ENCODE measurements at regions not wholly inside any gene's neighbourhood (a gene's known extent, or its start where the extent isn't known, plus 50 kb on each side); places are given as distances from the start of the nearest gene placed in this dataset.

GRCh38 chr11:64447831-64448598, 89.1 kb downstream of the RPS6KA4 start:
- Histone ChIP-seq H3K27me3 (ENCODE audit: control insufficient read depth, insufficient read depth, low read length) (peaks cover 12% of the 10 kb centered on the region; the same call in 1 of the 2 replicates), H3K4me1 (ENCODE audit: control insufficient read depth, insufficient read depth, low read length) (peaks cover 6% of the 10 kb centered on the region), H3K27ac (ENCODE audit: low read depth, low read length) (no peak overlapping the region), H3K36me3 (ENCODE audit: control insufficient read depth, insufficient read depth, low read length) (no peaks in the 10 kb centered on the region), H3K9ac (ENCODE audit: low read depth, low read length) (no peak overlapping the region), H3K4me3 (ENCODE audit: low read depth, low read length) (no peak overlapping the region), H3K9me3 (ENCODE audit: control insufficient read depth, insufficient read depth, low read length) (no peaks in the 10 kb centered on the region)

GRCh38 chr11:64448599-64449380, 89.8 kb downstream of the RPS6KA4 start:
- peaks cover 12% of the 10 kb centered on the region; the same call in 1 of the 2 replicates for H3K27me3 ChIP-seq (ENCODE audit: control insufficient read depth, insufficient read depth, low read length)
- H3K9me3 ChIP-seq (ENCODE audit: control insufficient read depth, insufficient read depth, low read length) = no peaks in the 10 kb centered on the region
- H3K4me3 ChIP-seq (ENCODE audit: low read depth, low read length) = peak overlapping the region; percentile 53
- no peaks in the 10 kb centered on the region for H3K36me3 ChIP-seq (ENCODE audit: control insufficient read depth, insufficient read depth, low read length)
- no peak overlapping the region for H3K27ac ChIP-seq (ENCODE audit: low read depth, low read length)
- peaks cover 6% of the 10 kb centered on the region for H3K4me1 ChIP-seq (ENCODE audit: control insufficient read depth, insufficient read depth, low read length)
- no peak overlapping the region for H3K9ac ChIP-seq (ENCODE audit: low read depth, low read length)

GRCh38 chr11:64449381-64450167, 90.6 kb downstream of the RPS6KA4 start:
- Histone ChIP-seq H3K9me3 (ENCODE audit: control insufficient read depth, insufficient read depth, low read length) (no peaks in the 10 kb centered on the region), H3K4me1 (ENCODE audit: control insufficient read depth, insufficient read depth, low read length) (peaks cover 6% of the 10 kb centered on the region), H3K27ac (ENCODE audit: low read depth, low read length) (no peak overlapping the region), H3K36me3 (ENCODE audit: control insufficient read depth, insufficient read depth, low read length) (no peaks in the 10 kb centered on the region), H3K27me3 (ENCODE audit: control insufficient read depth, insufficient read depth, low read length) (peaks cover 12% of the 10 kb centered on the region; the same call in 1 of the 2 replicates), H3K4me3 (ENCODE audit: low read depth, low read length) (peak overlapping the region; percentile 53), H3K9ac (ENCODE audit: low read depth, low read length) (no peak overlapping the region)

DNA sequence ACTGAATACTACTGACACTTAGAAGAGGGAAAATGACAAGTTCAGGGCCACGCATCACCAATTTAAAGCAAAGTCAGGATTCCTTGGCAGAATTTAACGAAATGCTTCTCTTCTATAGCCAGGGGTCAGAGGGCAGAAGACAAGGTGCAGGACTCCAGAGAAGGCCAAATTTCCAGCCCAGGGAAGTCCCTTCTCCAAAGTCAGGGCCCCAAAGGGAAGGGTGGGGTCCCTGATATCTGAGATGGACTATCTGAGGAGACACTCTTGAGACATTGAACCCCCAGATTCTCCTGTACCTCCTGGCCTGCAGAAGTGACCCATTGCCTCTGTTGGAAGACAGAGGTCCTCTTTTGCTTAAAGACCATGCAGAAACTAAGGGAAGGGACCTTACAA, 91.2 kb downstream of the RPS6KA4 start:
- Histone ChIP-seq H3K27ac (ENCODE audit: low read depth, low read length) (no peak overlapping the region), H3K27me3 (ENCODE audit: control insufficient read depth, insufficient read depth, low read length) (peaks cover 12% of the 10 kb centered on the region; the same call in 1 of the 2 replicates), H3K4me3 (ENCODE audit: low read depth, low read length) (no peak overlapping the region), H3K9me3 (ENCODE audit: control insufficient read depth, insufficient read depth, low read length) (no peaks in the 10 kb centered on the region), H3K9ac (ENCODE audit: low read depth, low read length) (no peak overlapping the region), H3K4me1 (ENCODE audit: control insufficient read depth, insufficient read depth, low read length) (peaks cover 6% of the 10 kb centered on the region), H3K36me3 (ENCODE audit: control insufficient read depth, insufficient read depth, low read length) (no peaks in the 10 kb centered on the region)

- Histone ChIP-seq H3K4me3 (ENCODE audit: low read depth, low read length) (no peak overlapping the region), H3K27ac (ENCODE audit: low read depth, low read length) (no peak overlapping the region), H3K4me1 (ENCODE audit: control insufficient read depth, insufficient read depth, low read length) (peaks cover 6% of the 10 kb centered on the region), H3K36me3 (ENCODE audit: control insufficient read depth, insufficient read depth, low read length) (no peaks in the 10 kb centered on the region), H3K9ac (ENCODE audit: low read depth, low read length) (no peak overlapping the region), H3K27me3 (ENCODE audit: control insufficient read depth, insufficient read depth, low read length) (peaks cover 12% of the 10 kb centered on the region; the same call in 1 of the 2 replicates), H3K9me3 (ENCODE audit: control insufficient read depth, insufficient read depth, low read length) (no peaks in the 10 kb centered on the region)
Measured at GRCh38 chr11:64451856-64452255, 92.9 kb downstream of the RPS6KA4 start.

DNA sequence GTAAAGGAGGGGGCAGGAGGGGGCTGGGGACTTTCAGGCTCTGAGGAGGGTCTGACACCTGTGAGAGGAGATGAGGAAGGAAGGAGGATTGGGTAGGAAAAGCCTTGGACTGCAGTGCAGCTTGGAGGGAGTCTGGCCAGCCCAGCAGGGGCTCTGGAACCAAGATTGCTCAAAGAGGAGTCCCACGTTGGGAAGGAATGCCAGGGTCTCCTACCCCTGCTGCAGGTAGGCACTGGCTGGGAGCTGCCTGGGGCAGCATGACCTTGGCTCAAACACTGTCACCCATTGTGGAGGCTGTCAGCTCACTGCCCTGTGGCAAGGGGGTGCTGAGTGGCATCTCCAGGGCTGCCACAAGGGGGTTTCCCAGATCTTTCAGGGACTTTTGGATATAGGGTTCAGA, 94.5 kb downstream of the RPS6KA4 start:
- Histone ChIP-seq H3K9ac (ENCODE audit: low read depth, low read length) (no peak overlapping the region), H3K4me1 (ENCODE audit: control insufficient read depth, insufficient read depth, low read length) (peaks cover 4% of the 10 kb centered on the region), H3K27ac (ENCODE audit: low read depth, low read length) (no peak overlapping the region), H3K4me3 (ENCODE audit: low read depth, low read length) (no peak overlapping the region), H3K27me3 (ENCODE audit: control insufficient read depth, insufficient read depth, low read length) (peaks cover 9% of the 10 kb centered on the region; the same call in 1 of the 2 replicates), H3K9me3 (ENCODE audit: control insufficient read depth, insufficient read depth, low read length) (no peaks in the 10 kb centered on the region), H3K36me3 (ENCODE audit: control insufficient read depth, insufficient read depth, low read length) (no peaks in the 10 kb centered on the region)

DNA sequence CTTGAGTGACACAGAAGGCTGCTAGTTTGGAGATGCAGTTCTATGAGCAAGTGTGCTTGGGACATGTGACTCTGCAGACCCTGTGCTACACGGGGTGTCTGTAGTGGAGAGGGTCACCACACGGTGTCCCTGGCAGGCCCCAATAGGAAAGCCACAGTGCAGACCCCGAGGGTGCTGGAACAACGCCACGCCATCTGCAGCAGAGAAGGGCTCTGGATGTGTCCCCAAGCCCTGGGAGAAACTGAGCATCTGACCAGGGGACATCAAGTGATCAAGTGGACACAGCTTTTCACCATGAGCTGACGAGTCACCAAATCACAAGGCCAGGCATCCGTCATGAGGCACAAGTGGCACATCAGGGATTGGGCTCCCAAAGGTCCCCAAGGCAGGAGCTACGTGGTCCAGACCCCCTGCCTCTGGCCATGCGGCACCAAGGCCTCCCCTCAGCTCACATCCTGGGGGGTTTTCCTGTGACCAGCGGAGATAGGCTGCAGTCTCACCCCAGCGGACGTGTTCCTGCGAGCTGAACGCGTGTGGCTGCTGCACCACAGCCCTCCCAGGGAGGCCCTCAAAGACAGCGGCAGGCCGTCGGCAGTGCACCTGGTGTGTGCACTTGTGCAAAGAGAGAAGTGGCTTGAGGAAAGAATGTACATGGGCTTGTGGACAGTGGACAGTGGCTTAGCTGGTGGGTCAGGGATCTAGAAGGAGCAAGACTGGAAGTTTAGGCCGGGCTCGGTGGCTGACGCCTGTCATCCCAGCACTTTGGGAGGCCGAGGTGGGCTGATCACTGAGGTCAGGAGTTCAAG, 96.7 kb downstream of the RPS6KA4 start:
- peaks cover 6% of the 10 kb centered on the region for H3K4me1 ChIP-seq (ENCODE audit: control insufficient read depth, insufficient read depth, low read length)
- H3K36me3 ChIP-seq (ENCODE audit: control insufficient read depth, insufficient read depth, low read length) = no peaks in the 10 kb centered on the region
- H3K9ac ChIP-seq (ENCODE audit: low read depth, low read length) = no peak overlapping the region
- H3K4me3 ChIP-seq (ENCODE audit: low read depth, low read length) = no peak overlapping the region
- H3K9me3 ChIP-seq (ENCODE audit: control insufficient read depth, insufficient read depth, low read length) = no peaks in the 10 kb centered on the region
- H3K27me3 ChIP-seq (ENCODE audit: control insufficient read depth, insufficient read depth, low read length) = no peaks in the 10 kb centered on the region
- H3K27ac ChIP-seq (ENCODE audit: low read depth, low read length) = no peak overlapping the region

DNA sequence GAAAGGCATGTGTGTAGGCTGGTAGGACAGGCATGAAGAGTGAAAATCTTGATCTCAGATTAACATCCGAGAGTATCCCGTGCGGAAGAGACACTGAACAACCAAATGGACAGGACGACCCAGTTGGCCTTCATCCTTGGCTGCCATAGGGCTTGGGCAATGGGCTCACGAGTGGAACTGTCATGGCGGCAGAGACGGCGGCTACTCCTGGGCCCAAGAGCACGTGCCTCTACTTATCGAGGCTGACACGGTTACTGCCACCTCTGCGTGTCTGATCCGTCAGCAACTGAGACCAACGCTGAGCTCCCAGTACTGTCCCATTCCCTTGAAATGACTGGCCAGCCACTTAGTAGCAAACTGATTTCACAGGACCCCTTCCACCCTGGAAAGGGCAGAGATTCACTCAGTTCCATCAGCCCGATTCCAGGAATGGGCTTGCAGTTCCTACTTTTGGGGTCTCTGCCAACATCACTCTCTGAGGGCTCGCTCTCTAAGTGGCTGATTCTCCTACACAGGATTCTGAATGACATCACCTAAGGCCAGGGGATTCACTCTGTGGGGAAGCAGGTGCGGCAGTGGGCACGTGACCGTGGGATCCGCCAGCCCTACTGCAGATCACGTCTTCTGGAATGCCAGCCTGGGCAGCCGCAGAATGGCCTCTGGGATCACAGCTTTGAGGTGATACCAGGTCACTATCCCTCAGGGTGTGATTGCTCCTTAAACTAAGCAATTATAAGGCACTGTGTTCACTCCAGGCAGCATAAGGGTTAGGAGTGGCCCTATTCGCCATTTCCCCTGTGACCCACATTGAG, 97.8 kb downstream of the RPS6KA4 start:
- H3K27me3 ChIP-seq (ENCODE audit: control insufficient read depth, insufficient read depth, low read length) = no peaks in the 10 kb centered on the region
- no peak overlapping the region for H3K9ac ChIP-seq (ENCODE audit: low read depth, low read length)
- no peaks in the 10 kb centered on the region for H3K9me3 ChIP-seq (ENCODE audit: control insufficient read depth, insufficient read depth, low read length)
- H3K4me3 ChIP-seq (ENCODE audit: low read depth, low read length) = no peak overlapping the region
- no peaks in the 10 kb centered on the region for H3K36me3 ChIP-seq (ENCODE audit: control insufficient read depth, insufficient read depth, low read length)
- no peak overlapping the region for H3K27ac ChIP-seq (ENCODE audit: low read depth, low read length)
- peaks cover 6% of the 10 kb centered on the region for H3K4me1 ChIP-seq (ENCODE audit: control insufficient read depth, insufficient read depth, low read length)

DNA sequence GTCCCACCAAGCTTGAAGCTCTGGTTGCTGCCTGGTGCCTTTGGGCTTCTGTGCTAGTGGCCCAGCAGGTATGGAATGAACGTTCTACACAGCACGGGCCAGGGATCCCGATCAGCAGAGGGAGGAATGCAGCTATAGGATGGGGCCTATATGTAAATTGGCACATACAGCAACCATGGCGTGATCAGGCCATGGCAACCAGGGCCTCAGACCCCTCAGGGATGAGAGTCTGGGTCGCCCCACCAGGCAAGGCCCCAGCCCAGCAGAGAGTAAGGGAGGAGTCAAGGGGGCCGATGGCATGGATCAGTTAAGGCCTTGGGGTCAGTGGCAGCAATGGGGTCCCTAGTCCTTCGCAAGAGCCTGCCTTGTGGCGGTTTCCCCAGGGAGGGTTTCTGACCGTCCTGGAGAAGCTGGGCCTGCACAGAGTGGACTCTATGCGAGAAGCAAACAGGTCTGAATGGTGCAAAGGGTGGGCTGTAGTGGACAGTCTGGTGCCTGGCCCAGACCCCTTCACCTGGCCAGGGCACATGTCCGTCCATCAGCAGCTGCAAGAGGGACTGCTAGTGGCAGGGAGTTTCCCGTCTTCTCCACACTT, 98.2 kb upstream of the SLC22A11 start:
- no peak overlapping the region for H3K27ac ChIP-seq (ENCODE audit: low read depth, low read length)
- H3K4me3 ChIP-seq (ENCODE audit: low read depth, low read length) = no peak overlapping the region
- H3K9me3 ChIP-seq (ENCODE audit: control insufficient read depth, insufficient read depth, low read length) = no peaks in the 10 kb centered on the region
- H3K9ac ChIP-seq (ENCODE audit: low read depth, low read length) = no peak overlapping the region
- H3K36me3 ChIP-seq (ENCODE audit: control insufficient read depth, insufficient read depth, low read length) = no peaks in the 10 kb centered on the region
- H3K27me3 ChIP-seq (ENCODE audit: control insufficient read depth, insufficient read depth, low read length) = no peaks in the 10 kb centered on the region
- H3K4me1 ChIP-seq (ENCODE audit: control insufficient read depth, insufficient read depth, low read length) = peaks cover 6% of the 10 kb centered on the region

All from HUES48 (cell line).